ENCODE measurements at regions not wholly inside any gene's neighbourhood (a gene's known extent, or its start where the extent isn't known, plus 50 kb on each side); places are given as distances from the start of the nearest gene placed in this dataset.

DNA sequence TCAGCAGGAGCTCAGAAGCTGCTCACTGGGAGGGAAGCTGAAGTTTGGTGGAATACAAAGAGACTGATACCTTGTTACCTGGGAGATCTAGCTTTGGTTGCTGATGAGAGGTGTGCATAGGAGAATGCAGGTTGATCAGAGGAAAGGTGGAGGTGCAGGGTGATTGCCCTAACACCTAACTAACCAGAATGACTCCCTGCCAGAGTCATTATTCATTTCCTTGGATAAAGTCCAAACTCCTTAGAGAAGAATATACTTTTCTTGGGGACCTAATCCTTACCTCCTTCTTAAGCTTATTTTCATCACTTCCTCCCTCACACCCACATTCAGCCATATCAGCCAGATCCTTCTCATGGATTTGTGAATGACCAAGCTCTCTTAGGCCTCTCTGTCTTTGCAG is 814.2 kb upstream of the TENM4 start:
- TF ChIP-seq, protein P1, sequence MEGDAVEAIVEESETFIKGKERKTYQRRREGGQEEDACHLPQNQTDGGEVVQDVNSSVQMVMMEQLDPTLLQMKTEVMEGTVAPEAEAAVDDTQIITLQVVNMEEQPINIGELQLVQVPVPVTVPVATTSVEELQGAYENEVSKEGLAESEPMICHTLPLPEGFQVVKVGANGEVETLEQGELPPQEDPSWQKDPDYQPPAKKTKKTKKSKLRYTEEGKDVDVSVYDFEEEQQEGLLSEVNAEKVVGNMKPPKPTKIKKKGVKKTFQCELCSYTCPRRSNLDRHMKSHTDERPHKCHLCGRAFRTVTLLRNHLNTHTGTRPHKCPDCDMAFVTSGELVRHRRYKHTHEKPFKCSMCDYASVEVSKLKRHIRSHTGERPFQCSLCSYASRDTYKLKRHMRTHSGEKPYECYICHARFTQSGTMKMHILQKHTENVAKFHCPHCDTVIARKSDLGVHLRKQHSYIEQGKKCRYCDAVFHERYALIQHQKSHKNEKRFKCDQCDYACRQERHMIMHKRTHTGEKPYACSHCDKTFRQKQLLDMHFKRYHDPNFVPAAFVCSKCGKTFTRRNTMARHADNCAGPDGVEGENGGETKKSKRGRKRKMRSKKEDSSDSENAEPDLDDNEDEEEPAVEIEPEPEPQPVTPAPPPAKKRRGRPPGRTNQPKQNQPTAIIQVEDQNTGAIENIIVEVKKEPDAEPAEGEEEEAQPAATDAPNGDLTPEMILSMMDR (IDR thresholded peaks at IDR 0.05) = no peak
- no peak for TF ChIP-seq POLR2A (IDR thresholded peaks at IDR 0.05)

All from adrenal gland (tissue), 5 donors.